GM21619 (cell line): ENCODE measurements at regions not wholly inside any gene's neighbourhood (a gene's known extent, or its start where the extent isn't known, plus 50 kb on each side); places are given as distances from the start of the nearest gene placed in this dataset.
"Not testable (repeated sequence)": the region's sequence is repeated elsewhere in the genome, so short reads cannot be mapped to it uniquely, and the experiment has no call there.

Experiments
- ATAC-seq: cut with Tn5 transposase; IDR thresholded peaks from one replicate; pipeline ENCODE4 v1.9.1; 2021; ENCODE audit not compliant: unreplicated experiment

- no peak for ATAC-seq
Measured at GRCh38 chr6:27747637-27748036, 164.6 kb downstream of the OR2B2 start.

- not testable (repeated sequence) for ATAC-seq
Measured at GRCh38 chr6:27746860-27747259, 165.3 kb downstream of the OR2B2 start.

GRCh38 chr6:27743787-27744186 lies 168.4 kb downstream of the OR2B2 start:
- ATAC-seq = no peak

DNA sequence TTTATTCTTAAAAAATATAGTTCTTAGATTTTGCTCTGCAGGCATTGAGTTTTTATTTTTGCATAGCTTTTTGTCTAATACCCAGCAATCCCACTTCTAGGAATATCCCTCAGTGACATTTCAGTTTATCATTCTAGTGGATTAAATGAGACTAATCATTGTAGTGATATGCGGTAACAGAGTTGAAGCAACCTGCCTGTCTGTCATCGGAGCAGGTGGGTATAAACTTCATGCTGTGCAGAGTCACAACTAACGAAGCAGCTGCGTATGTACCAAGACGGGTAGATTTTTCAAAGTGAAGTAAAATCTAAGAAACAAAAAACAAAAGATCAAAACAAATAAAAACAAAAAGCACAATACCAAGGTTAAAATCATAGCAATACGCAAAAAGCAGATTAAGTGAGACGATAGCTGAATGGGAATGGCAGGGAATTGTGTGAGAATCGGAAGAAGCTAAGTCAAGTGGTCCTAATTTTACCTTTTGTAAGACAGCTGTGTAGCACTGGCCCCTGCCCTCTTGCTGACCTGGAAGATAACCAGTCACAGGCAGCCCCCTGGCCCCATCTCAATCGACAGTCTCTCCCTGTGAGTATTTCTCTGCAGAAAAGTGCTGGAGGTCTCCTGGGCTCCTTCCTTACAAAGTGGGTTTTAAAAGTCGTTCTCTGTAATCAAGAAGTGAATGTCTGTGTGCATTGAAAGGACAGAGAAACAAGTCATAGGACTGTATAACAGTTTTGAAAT lies 169.2 kb downstream of the OR2B2 start:
- no peak for ATAC-seq

- not testable (repeated sequence) for ATAC-seq
Measured at GRCh38 chr6:27739902-27740301, 172.3 kb downstream of the OR2B2 start.

DNA sequence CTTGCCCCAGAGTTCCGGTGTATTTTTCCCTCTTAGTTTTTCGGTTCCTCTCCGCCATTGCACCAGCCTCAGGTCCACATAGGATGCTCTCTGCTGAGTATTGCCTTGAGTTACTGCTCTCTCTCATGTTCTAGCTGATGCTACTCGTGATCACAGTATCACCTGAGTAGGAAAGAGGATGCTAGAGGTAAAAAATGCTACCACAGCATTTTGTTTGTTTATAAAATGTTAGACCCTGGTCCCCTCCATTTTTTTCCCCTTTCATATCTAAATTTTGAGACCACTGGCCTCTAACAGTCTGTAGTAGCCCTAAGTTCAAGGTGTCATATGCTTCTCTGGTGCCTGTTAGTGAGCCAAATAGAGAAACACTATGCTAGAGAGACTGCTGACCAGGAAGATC lies 175.5 kb downstream of the OR2B2 start:
- ATAC-seq = no peak

- no peak for ATAC-seq
Measured at GRCh38 chr6:27728442-27728841, 183.8 kb downstream of the OR2B2 start.

GRCh38 chr6:27726619-27727023 lies 185.6 kb downstream of the OR2B2 start:
- no peak for ATAC-seq

- no peak for ATAC-seq
Measured at GRCh38 chr6:27720607-27721580, 191.3 kb downstream of the OR2B2 start.

- ATAC-seq = peak; percentile 66
Measured at GRCh38 chr6:27719039-27719438, 193.2 kb downstream of the OR2B2 start.

DNA sequence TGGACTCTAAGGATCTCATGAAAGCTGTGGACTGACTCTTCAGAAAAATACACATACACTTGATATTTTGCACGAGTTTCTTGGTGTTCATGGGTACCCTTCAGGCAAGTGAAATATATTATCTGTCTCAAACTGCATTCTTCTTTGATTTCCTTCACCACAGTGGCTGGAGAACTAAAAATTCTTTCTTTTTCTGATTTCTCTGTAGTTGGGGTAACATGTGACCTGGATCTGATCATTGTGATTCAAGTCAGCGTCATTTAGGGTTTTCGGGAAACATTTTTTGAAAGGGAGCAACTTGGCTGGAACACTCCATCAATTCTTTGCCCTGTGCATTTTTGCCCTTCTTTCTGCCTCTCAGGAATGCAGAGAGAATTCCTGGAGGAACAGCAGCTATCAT lies 205.8 kb downstream of the OR2B2 start:
- ATAC-seq = no peak

GRCh38 chr6:27700337-27700736 lies 211.9 kb downstream of the OR2B2 start:
- no peak for ATAC-seq

GRCh38 chr6:27694547-27694874 lies 217.7 kb downstream of the OR2B2 start:
- no peak for ATAC-seq

DNA sequence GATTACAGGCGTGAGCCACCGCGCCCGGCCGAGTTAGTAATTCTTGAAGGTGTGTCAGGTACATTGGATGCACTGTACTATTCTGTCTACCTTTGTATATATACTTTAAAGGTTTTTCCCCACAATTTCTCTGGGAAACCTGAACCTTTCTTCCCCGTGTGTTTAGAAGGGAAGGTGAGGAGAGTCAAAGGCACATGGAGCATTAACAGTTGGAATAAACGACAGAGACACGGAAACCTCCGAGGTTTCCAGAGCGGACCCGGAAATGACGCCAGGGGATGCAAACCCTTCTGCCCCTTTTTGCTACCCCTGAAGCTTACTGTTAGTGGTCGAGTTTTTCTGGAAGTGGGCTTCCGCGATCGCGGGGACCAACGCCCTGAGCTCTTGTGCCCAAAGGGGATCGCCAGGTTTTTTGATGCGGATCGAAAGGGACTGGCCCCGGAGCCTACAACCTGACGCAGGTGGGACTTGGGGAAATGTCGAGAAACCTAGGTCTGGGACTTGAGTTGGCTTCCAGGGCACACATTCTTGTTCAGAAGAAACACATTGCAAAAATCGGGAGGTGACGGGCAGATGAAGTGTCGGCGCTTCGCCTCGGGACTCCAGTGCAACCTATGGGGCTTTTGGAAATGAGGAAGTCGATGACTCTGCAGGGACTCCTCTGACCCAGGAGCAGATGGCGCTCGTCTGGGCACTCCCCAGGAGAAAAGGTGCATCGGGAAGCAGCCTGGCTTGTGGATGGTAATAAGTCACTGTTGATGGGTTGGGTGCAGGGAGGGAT lies 218.2 kb downstream of the OR2B2 start:
- peak; percentile 53 for ATAC-seq

DNA sequence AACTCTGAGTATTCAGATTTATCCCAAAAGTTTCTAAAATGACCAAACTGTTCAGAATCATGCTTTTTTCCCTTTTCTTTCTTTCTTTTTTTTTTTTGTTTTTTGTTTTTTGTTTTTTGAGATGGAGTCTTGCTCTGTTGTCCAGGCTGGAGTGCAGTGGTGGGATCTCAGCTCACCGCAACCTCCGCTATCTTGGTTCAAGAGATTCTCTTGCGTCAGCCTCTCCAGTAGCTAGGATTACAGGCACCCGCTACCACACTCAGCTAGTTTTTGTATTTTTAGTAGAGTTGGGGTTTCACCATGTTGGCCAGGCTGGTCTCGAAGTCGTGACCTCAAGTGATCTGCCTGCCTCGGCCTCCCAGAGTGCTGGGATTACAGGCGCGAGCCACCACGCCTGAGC lies 219.2 kb upstream of the ZNF184 start:
- not testable (repeated sequence) for ATAC-seq

- ATAC-seq = peak; percentile 55
Measured at GRCh38 chr6:27688014-27688586, 215.2 kb upstream of the ZNF184 start.

- ATAC-seq = peak; percentile 64
Measured at GRCh38 chr6:27687154-27688013, 214.5 kb upstream of the ZNF184 start.

DNA sequence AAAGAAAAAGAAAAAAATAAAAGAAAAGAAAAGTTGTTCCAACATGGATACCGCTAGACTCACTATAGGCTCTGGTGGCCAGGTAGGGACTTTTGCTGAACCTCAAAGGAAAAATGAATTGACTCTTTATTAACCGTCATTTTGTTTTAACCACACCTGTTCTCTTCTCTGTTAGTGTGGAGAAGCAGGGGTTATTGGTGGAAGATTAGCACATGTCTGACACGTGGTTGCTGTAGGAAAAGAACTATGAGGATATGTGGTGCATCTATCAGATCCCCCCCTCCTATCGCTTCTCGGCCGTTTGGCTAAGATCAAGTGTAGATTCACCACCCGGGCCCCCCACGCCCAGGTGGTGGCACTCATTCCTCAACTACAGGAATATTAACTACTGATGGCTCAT lies 212.4 kb upstream of the ZNF184 start:
- ATAC-seq = no peak

- no peak for ATAC-seq
Measured at GRCh38 chr6:27684264-27685211, 211.6 kb upstream of the ZNF184 start.
